Spleen (tissue), 7 donors: ENCODE measurements at regions not wholly inside any gene's neighbourhood (a gene's known extent, or its start where the extent isn't known, plus 50 kb on each side); places are given as distances from the start of the nearest gene placed in this dataset.

Source experiments
- POLR2A ChIP-seq, 3 donors: fragments of 450-650 bp; IDR thresholded peaks; one replicate each; pipeline ENCODE4 v1.5.1; 2017; ENCODE audit warnings: antibody characterized with exemption in 3 of 3, mild to moderate bottlenecking in 1 of 3
- TF ChIP-seq, protein P1 (sequence below), 11 experiments: fragments of 200-600 bp in 7 of 11; fragments of 450-650 bp in 4 of 11; sonication (generic) in 4 of 11; IDR thresholded peaks in 8 of 11; conservative IDR thresholded peaks in 3 of 11; 1 replicate in 7 of 11; 2 replicates in 4 of 11; pipeline versions ENCODE4 v1.4.0 to v1.8.0; 2016 to 2021; ENCODE audit warnings: antibody characterized with exemption in 11 of 11, inconsistent platforms in 4 of 11, mild to moderate bottlenecking in 1 of 11
- donor health status: DM: no; HTN: no; CAD: no; lungs with moderate emphysema.
- donor health status: DM: no; HTN: no; CAD: no.
- donor health status: DM: no; HTN: no; CAD: no.

DNA sequence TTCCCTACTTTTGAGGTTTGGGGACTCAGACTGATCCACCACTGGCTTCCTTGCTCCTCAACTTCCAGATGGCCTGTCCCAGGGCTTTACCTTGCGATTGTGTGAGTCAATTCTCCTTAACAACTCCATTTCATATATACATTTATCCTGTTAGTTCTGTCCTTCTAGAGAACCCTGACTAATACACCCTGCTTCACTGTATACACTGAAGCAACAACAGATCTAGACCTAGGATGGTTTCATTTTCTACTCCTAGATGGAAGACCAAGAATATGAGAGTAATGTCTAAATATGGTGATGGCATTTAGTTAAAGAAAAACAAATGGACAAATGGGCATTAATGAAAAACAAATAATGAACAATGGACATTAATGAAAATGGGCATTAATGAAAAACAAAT, 225.6 kb downstream of the LMBRD1 start:
- TF ChIP-seq, protein P1, sequence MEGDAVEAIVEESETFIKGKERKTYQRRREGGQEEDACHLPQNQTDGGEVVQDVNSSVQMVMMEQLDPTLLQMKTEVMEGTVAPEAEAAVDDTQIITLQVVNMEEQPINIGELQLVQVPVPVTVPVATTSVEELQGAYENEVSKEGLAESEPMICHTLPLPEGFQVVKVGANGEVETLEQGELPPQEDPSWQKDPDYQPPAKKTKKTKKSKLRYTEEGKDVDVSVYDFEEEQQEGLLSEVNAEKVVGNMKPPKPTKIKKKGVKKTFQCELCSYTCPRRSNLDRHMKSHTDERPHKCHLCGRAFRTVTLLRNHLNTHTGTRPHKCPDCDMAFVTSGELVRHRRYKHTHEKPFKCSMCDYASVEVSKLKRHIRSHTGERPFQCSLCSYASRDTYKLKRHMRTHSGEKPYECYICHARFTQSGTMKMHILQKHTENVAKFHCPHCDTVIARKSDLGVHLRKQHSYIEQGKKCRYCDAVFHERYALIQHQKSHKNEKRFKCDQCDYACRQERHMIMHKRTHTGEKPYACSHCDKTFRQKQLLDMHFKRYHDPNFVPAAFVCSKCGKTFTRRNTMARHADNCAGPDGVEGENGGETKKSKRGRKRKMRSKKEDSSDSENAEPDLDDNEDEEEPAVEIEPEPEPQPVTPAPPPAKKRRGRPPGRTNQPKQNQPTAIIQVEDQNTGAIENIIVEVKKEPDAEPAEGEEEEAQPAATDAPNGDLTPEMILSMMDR (IDR thresholded peaks at IDR 0.05 in 8 of 11, conservative IDR thresholded peaks at IDR 0.05 in 3 of 11) = no peak
- TF ChIP-seq POLR2A (IDR thresholded peaks at IDR 0.05) = no peak
